Middle frontal gyrus (tissue), 1 donor: ENCODE measurements at regions not wholly inside any gene's neighbourhood (a gene's known extent, or its start where the extent isn't known, plus 50 kb on each side); places are given as distances from the start of the nearest gene placed in this dataset.

ENCODE experiments used
- DNase-seq: peaks from one replicate; pipeline ENCODE4 v3.0.0-alpha.2; 2015; ENCODE audit warnings: low spot score; ENCODE audit errors: extremely low spot score

DNA sequence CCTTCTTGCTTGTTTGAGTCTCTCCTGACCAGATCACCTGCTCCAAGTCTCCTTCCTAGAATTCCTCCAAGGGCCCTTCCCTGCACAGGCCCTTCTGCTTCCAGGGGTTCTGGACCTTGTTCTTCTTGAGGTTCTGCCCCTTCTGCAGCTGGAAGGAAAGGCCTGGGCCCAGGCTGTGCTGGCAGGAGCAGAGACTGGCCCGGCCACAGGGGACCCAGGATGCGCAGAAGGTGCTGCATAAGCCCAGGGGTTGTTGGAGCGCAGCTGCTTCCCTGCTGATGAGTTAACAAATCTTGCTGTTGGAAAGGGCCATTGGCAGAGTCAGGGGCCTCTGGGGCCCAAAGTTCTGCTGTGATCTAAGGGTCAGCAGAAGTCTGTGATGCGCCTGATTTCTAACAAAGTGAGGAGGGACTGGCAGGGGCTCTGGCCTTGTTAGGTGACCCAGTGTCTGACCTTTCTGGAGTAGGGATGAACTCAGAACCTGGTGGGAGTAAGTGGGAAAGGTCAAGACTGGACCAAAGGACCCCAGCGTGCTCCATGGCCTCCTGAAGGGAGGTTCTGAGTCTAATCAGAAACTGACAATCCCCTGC is 509.8 kb downstream of the PTPRU start:
- DNase-seq, result no peak

GRCh38 chr1:29744684-29745490 is 508.6 kb downstream of the PTPRU start:
- no peak for DNase-seq

GRCh38 chr1:29743931-29744330 is 507.6 kb downstream of the PTPRU start:
- DNase-seq, result no peak

- no peak for DNase-seq
Observed at GRCh38 chr1:29743264-29743663, 506.9 kb downstream of the PTPRU start.

GRCh38 chr1:29739176-29739575 is 502.9 kb downstream of the PTPRU start:
- no peak for DNase-seq

DNA sequence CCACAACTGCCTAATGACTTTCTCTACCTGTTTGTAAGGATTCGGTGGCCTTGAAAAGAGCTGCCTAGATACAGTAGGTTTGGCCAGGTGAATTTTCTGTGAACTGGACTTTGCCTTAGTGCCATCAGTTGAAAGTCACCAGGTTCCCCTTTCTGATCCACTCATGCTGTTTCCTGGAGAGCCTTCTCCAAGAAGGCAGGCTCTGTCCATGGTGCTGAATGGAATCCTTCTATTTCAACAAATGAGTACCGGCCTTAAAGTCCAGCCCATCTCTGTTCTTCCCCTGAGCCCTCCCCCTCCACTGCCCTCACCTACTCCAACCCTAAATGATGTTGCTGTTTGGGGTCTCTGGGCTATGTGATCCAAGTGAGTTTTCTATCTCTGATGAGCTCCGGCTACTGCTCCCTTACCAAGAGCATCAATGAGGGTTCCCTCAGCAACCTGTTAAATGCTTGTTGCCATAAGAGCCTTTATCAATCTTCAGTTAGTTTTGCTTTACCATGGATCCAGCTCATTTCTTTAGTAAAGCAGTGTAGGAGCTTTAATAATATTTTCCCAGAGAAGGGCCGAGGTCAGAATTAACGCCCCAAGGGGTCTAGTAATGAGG is 500.4 kb downstream of the PTPRU start:
- DNase-seq, result no peak

- no peak for DNase-seq
Observed at GRCh38 chr1:29732453-29732852, 496.1 kb downstream of the PTPRU start.

DNA sequence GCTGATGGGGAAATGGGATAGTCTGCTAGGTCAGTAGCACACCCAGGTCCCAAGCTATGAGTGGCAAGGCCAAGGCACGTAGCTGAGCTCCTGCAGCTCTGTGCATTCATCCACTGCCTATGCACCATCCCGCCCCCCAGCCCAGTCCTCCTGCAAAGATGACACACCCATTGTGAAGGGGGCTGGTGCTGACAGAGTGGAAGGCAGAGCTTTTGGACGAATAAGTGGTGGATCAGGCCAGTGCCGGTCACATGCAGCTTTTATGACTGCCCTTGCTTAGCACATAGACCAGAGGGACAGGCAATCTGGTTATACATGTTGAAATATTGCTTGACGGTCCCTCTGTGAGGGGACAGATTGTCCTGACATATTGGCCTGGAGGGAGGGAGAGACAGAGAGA is 494.3 kb downstream of the PTPRU start:
- no peak for DNase-seq

- DNase-seq, result no peak
Observed at GRCh38 chr1:29729281-29729680, 493.0 kb downstream of the PTPRU start.

GRCh38 chr1:29728703-29729102 is 492.4 kb downstream of the PTPRU start:
- no peak for DNase-seq

DNA sequence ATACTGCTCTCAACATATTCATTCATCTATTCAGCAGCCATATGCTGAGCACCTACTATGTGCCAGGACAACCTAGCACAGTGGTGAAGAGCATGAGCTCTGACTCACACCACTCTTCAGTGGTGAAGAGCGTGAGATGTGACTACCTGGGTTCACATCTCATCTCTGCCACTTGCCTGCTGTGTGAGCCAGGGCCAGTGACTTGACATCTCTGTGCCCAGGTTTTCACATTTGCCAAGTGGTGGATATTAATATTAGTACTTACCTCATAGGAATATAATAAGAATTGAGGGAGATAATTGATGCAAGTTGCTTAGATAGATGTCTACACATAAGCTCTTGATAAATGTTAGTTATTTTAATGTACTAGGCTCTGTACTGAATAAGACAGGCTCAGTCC is 488.9 kb downstream of the PTPRU start:
- DNase-seq, result no peak

DNA sequence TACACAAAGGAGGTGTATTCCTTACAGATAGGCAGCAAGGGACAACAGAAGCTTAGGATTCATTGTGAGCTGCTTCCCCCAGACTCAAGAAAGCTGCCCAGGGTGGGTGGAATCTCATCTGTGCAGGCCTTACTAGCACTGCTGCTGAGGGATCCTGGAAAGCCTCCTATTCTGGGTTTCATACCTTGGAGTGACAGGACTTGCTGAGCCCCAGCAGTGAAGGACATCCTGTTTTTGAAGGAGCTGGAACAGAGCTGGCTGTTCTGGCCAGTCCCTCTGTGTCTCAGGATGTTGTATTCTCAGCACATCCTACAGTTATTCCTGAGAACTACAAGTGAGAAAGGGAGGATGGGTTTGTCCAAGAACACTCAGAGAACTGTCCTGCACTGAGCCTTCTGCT is 486.3 kb downstream of the PTPRU start:
- DNase-seq, result no peak

- no peak for DNase-seq
Observed at GRCh38 chr1:29719253-29719652, 482.9 kb downstream of the PTPRU start.

DNA sequence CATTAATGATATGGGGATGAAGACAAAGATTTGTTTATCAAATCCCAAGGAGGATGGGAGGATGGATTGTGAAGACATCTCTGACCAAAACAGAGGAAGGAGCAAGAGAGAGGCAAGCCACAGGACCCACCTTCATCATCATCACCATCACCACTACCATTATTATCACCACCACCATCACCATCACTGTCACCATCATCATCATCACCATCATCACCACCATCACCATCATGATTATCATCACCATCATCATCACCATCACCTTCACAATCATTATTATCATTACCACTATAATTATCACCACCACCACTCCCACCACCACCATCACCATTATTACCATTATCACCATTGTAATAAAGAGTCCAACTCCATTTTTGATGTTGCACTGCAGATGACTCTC is 482.5 kb downstream of the PTPRU start:
- DNase-seq, result no peak

DNA sequence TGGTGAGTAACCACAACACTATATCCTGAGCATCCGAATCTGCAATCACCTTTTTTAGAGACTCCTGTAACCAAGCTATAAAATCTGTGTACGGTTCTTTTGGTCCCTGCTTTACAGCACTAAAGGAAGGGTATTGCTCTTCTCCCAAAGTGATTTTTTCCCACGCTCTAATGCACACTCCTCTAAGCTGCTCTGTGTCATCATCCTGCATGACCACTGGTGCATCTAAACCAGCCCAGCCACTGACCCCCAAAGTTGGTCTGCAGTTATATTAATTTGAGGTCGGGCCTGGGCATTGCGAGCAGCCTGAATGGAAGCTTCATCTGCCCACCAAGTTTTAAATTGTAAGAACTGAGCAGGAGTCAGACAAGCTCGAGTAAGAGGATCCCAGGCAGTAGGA is 480.0 kb downstream of the PTPRU start:
- no peak for DNase-seq

GRCh38 chr1:29713857-29714256 is 477.5 kb downstream of the PTPRU start:
- DNase-seq, result no peak

DNA sequence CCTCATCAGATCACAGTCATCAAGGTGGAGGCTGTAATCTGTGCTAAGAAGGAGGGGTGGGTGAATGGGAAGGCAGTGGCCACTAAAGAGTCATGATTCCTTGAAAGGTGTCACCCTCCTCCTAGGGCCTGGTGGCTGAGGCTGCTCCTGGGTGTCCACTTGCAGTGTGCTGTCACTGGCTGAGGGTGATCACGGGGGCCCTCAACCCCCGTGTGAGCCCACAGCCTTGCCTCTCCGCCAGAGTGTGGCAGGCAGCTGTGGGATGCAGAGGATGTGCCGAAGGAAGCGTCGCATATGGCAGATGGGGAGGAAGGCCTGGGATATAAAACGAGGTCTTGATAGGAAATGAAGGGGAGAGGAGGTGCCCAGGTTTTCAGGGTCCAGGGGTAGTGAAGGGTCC is 476.5 kb downstream of the PTPRU start:
- DNase-seq, result no peak

GRCh38 chr1:29712284-29712651 is 475.9 kb downstream of the PTPRU start:
- DNase-seq, result no peak

DNA sequence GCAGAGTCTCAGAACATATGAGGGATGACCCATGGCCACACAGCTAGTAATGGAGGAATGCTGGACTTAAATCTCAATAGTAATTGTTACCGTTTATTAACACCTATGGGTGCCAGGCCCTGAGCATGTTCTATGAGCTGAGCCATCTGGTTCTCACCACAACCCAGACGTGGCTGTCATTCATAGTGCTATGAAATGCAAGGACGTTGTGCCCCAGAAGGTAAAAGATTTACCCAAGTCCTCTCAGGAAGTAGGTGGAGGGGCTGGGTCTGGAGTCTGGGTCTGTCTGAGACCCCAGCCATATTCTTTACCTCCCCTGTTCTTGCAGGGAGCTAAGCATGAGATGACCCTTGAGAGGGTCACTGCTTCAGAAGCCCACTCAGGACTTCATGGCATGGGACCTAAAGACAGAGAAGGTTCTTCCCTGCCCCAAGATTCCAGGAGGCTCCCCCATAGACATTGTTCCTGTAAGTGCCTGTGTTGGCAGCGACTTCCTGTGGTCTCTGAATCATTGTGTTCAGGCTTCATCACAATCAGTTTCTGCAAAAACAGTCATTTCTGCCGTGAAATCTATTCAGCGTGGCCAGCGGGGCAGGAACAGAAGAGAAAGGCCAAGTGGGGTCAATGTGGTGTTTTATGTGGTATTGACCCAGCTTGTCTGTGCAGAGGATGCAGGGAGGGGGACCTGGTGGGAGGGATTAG is 475.4 kb downstream of the PTPRU start:
- DNase-seq, result no peak

- DNase-seq, result no peak
Observed at GRCh38 chr1:29709704-29710280, 473.5 kb downstream of the PTPRU start.

DNA sequence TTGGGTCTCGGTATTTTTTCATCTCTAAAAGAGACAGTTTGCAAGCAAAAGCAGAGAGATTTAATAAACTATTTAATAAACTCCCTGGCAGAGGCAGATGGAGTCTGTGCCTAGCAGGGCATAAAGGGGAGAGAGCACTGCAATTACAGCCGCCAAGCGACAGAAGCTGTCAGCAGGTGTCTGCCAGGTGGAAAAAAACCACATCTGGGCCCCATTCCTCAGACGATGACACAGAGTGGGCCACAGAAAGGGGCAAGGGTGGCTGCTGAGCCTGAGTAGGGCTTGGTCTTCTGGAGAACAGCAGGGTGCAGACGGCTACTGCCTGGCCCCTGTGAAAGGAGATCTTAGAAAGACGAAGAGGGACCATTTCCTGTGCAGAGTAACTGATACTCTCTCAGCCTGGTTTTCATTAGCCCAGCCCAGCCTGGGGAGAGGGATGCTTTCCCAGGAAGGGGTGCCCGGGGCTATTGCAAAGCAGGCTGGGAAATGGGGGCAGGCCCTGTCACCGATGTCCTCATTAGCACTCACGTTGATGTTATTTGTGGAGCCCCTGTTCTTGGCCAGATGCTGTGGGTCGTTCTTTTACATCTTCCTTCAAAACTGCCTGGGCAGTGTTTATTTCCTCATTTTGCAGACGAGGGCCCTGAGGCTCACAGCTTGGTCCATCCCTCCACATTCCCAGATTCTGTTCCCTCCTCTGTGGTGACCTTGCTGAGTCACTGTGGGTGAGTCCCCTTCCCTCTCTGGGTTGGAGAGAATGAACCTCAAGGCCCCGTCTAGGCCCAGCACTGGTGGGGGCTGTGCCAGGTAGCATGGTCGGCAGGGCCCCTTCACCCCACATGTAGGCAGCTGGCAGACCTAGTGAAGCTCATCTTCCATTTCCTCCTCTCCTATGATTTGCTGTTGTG is 472.7 kb downstream of the PTPRU start:
- DNase-seq, result no peak
